CD14-positive monocyte (primary cell): ENCODE measurements at regions not wholly inside any gene's neighbourhood (a gene's known extent, or its start where the extent isn't known, plus 50 kb on each side); places are given as distances from the start of the nearest gene placed in this dataset.

Experiments
- DNase-seq, 3 donors: peaks; one replicate each; pipeline ENCODE4 v3.0.0-alpha.2; 2011 to 2022
- H2AFZ ChIP-seq: 2 replicates; pipeline ENCODE4 v1.6.0; 2012; ENCODE audit warnings: mild to moderate bottlenecking, low read depth, low read length, inconsistent platforms; ENCODE audit not compliant: insufficient read depth, poor library complexity, severe bottlenecking
- H3K27ac ChIP-seq, 2 donors: 1 replicate in 1 of 2; 2 replicates in 1 of 2; pipeline ENCODE4 v1.5.1; 2012 to 2013; ENCODE audit warnings: low read length in 2 of 2, control low read depth in 1 of 2, inconsistent platforms in 1 of 2, low read depth in 1 of 2, mild to moderate bottlenecking in 1 of 2
- H3K27me3 ChIP-seq, 2 donors: one replicate each; pipeline versions ENCODE4 v1.6.0 to v1.6.1; 2011 to 2013; ENCODE audit warnings: low read length in 2 of 2; ENCODE audit not compliant: control insufficient read depth in 2 of 2, insufficient read depth in 2 of 2
- H3K36me3 ChIP-seq, 2 donors: replicated peaks in 1 of 2; 1 replicate in 1 of 2; 2 replicates in 1 of 2; pipeline versions ENCODE4 v1.5.1 to v1.6.1; 2012 to 2013; ENCODE audit warnings: low read length in 2 of 2, control low read depth in 1 of 2, inconsistent platforms in 1 of 2, mild to moderate bottlenecking in 1 of 2; ENCODE audit not compliant: insufficient read depth in 2 of 2, control insufficient read depth in 1 of 2
- H3K4me1 ChIP-seq, 2 donors: 1 replicate in 1 of 2; 2 replicates in 1 of 2; pipeline versions ENCODE4 v1.5.1 to v1.6.1; 2012 to 2013; ENCODE audit warnings: low read length in 2 of 2, control low read depth in 1 of 2, inconsistent platforms in 1 of 2, mild to moderate bottlenecking in 1 of 2, moderate library complexity in 1 of 2; ENCODE audit not compliant: insufficient read depth in 2 of 2, control insufficient read depth in 1 of 2
- H3K4me2 ChIP-seq: replicated peaks from 2 replicates; pipeline ENCODE3; 2012; ENCODE audit warnings: low read length, moderate library complexity, mild to moderate bottlenecking; ENCODE audit not compliant: poor library complexity, severe bottlenecking; ENCODE audit errors: extremely low read depth
- H3K4me3 ChIP-seq, 3 experiments: fragments of 200-600 bp in 1 of 3; sonication (generic) in 1 of 3; replicated peaks in 1 of 3; 1 replicate in 2 of 3; 2 replicates in 1 of 3; pipeline ENCODE4 v1.5.1; 2011 to 2013; ENCODE audit warnings: low read length in 3 of 3, mild to moderate bottlenecking in 3 of 3, control low read depth in 2 of 3, low read depth in 2 of 3, inconsistent platforms in 1 of 3, moderate library complexity in 1 of 3
- H3K79me2 ChIP-seq: 2 replicates; pipeline ENCODE4 v1.6.0; 2012; ENCODE audit warnings: mild to moderate bottlenecking, control low read depth, inconsistent platforms, low read length, moderate library complexity; ENCODE audit not compliant: insufficient read depth
- H3K9ac ChIP-seq: 2 replicates; pipeline ENCODE4 v1.6.0; 2017; ENCODE audit warnings: low read length, mild to moderate bottlenecking; ENCODE audit not compliant: insufficient read depth, poor library complexity, severe bottlenecking
- H3K9me3 ChIP-seq, 2 donors: replicated peaks in 1 of 2; 1 replicate in 1 of 2; 2 replicates in 1 of 2; pipeline versions ENCODE4 v1.5.1 to v1.6.1; 2012 to 2013; ENCODE audit warnings: low read length in 2 of 2, control low read depth in 1 of 2; ENCODE audit not compliant: control insufficient read depth in 1 of 2, insufficient read depth in 1 of 2
- H4K20me1 ChIP-seq: 2 replicates; pipeline ENCODE4 v1.6.0; 2012; ENCODE audit warnings: mild to moderate bottlenecking, low read length, control low read depth, moderate library complexity; ENCODE audit not compliant: insufficient read depth
- H3K27ac Mint-ChIP-seq, 7 donors: one replicate each; pipeline ENCODE4 v1.8.0; 2020; ENCODE audit warnings: mild to moderate bottlenecking in 7 of 7, mixed read lengths in 7 of 7, moderate library complexity in 6 of 7, inconsistent platforms in 2 of 7
- H3K27me3 Mint-ChIP-seq, 3 donors: one replicate each; pipeline ENCODE4 v1.8.0; 2021 to 2022; ENCODE audit warnings: low read depth in 3 of 3, mild to moderate bottlenecking in 3 of 3, mixed read lengths in 3 of 3, moderate library complexity in 3 of 3, inconsistent platforms in 1 of 3
- H3K36me3 Mint-ChIP-seq, 2 donors: one replicate each; pipeline ENCODE4 v1.8.0; 2020; ENCODE audit warnings: mixed read lengths in 2 of 2, inconsistent platforms in 1 of 2, mild to moderate bottlenecking in 1 of 2
- H3K4me1 Mint-ChIP-seq: one replicate; pipeline ENCODE4 v1.8.0; 2020; ENCODE audit warnings: mild to moderate bottlenecking, mixed read lengths
- H3K4me3 Mint-ChIP-seq, 2 donors: one replicate each; pipeline ENCODE4 v1.8.0; 2020; ENCODE audit warnings: mild to moderate bottlenecking in 2 of 2, mixed read lengths in 2 of 2, moderate library complexity in 1 of 2
- H3K9me3 Mint-ChIP-seq, 7 donors: one replicate each; pipeline ENCODE4 v1.8.0; 2020 to 2022; ENCODE audit warnings: mixed read lengths in 7 of 7, mild to moderate bottlenecking in 6 of 7, moderate library complexity in 6 of 7, inconsistent platforms in 2 of 7
- CTCF ChIP-seq: fragments of 200-600 bp; IDR thresholded peaks from one replicate; pipeline ENCODE4 v1.8.0; 2022; ENCODE audit warnings: antibody characterized with exemption, mild to moderate bottlenecking
- WGBS: methylation state at CpG from one replicate; pipeline ENCODE4 v1.1.5; 2013; ENCODE audit warnings: missing lambda C conversion rate; ENCODE audit not compliant: insufficient coverage; 5-methylcytosine and 5-hydroxymethylcytosine counted together
- intact Hi-C, 2 donors: fragments of 100-400 bp; cut with micrococcal nuclease; formaldehyde crosslinking; loops; one replicate each; pipeline versions ENCODE4 v1.15.0 to v1.15.1; 2023

GRCh38 chr5:94024620-94025019, 283.2 kb upstream of the POU5F2 start:
- Histone ChIP-seq H3K79me2 (no peaks in the 10 kb centered on the region), H2AFZ (no peak overlapping the region), H3K4me1 (no peaks in the 10 kb centered on the region), H3K9ac (no peak overlapping the region), H3K9me3 (no peaks in the 10 kb centered on the region), H3K27ac (no peak overlapping the region), H3K36me3 (peaks cover 0 to 15% of the 10 kb centered on the region in 2 donors), H4K20me1 (no peaks in the 10 kb centered on the region), H3K27me3 (no peaks in the 10 kb centered on the region), H3K4me3 (no peak overlapping the region), H3K4me2 (no peak overlapping the region)
- 100% methylated on average over 1 of the region's 1 CpG for WGBS
- peaks cover 4 to 12% (median 4%) of the 10 kb centered on the region in 7 donors for H3K9me3 Mint-ChIP-seq
- TF ChIP-seq CTCF: no peak
- intact Hi-C loops: no loop called here
- H3K27ac Mint-ChIP-seq: no peak overlapping the region
- peaks cover 2% of the 10 kb centered on the region for H3K4me1 Mint-ChIP-seq
- no peaks in the 10 kb centered on the region for H3K27me3 Mint-ChIP-seq
- DNase-seq: no peak
- H3K36me3 Mint-ChIP-seq: peaks cover 27 to 31% of the 10 kb centered on the region in 2 donors
- H3K4me3 Mint-ChIP-seq: no peak overlapping the region

DNA sequence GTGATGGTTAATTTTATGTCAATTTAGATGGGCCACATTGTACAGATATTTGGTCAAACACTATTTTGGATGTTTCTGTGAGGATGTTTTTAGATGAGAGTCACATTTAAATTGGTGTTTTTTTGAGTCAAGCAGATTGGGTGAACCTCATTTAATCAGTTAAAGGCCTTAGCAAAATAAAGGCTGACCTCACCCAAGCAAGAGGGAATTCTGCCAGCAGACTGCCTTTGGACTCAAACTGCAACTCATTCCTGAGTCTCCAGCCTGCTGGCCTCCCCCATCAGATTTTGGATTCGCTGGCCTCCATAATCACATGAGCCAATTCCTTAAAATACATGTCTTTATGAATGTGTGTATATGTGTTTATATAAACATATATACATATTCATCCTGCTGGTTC, 282.7 kb upstream of the POU5F2 start:
- DNase-seq: no peak
- H3K27ac Mint-ChIP-seq: no peak overlapping the region
- Histone ChIP-seq H3K36me3 (peaks cover 0 to 15% of the 10 kb centered on the region in 2 donors), H3K9me3 (no peaks in the 10 kb centered on the region), H3K4me2 (no peak overlapping the region), H3K79me2 (no peaks in the 10 kb centered on the region), H2AFZ (no peak overlapping the region), H3K27me3 (no peaks in the 10 kb centered on the region), H4K20me1 (no peaks in the 10 kb centered on the region), H3K27ac (no peak overlapping the region), H3K4me3 (no peak overlapping the region), H3K9ac (no peak overlapping the region), H3K4me1 (no peaks in the 10 kb centered on the region)
- H3K4me1 Mint-ChIP-seq: peaks cover 2% of the 10 kb centered on the region
- H3K36me3 Mint-ChIP-seq: peaks cover 31 to 36% of the 10 kb centered on the region in 2 donors
- H3K9me3 Mint-ChIP-seq: peaks cover 7 to 13% (median 8%) of the 10 kb centered on the region in 7 donors
- no CpG with 5 or more reads among the region's 1 CpG for WGBS
- intact Hi-C loops: no loop called here
- TF ChIP-seq CTCF: no peak
- no peak overlapping the region for H3K4me3 Mint-ChIP-seq
- H3K27me3 Mint-ChIP-seq: no peaks in the 10 kb centered on the region
